PC-3 (cell line): ENCODE measurements at regions not wholly inside any gene's neighbourhood (a gene's known extent, or its start where the extent isn't known, plus 50 kb on each side); places are given as distances from the start of the nearest gene placed in this dataset.

ENCODE experiments used
- EZH2 ChIP-seq: fragments of 300-600 bp; sonication (generic); IDR thresholded peaks from one replicate; pipeline ENCODE4 v1.6.1; 2017; ENCODE audit warnings: antibody characterized with exemption, mild to moderate bottlenecking, low read length; ENCODE audit not compliant: unreplicated experiment
- TF ChIP-seq, protein P1 (sequence below): fragments of 300-600 bp; sonication (generic); conservative IDR thresholded peaks from 2 replicates; pipeline ENCODE4 v1.5.1; 2017; ENCODE audit warnings: antibody characterized with exemption, low read depth, mild to moderate bottlenecking, low read length

GRCh38 chr16:9407206-9407758 lies 315.8 kb downstream of the HAPSTR1 start:
- TF ChIP-seq, protein P1, sequence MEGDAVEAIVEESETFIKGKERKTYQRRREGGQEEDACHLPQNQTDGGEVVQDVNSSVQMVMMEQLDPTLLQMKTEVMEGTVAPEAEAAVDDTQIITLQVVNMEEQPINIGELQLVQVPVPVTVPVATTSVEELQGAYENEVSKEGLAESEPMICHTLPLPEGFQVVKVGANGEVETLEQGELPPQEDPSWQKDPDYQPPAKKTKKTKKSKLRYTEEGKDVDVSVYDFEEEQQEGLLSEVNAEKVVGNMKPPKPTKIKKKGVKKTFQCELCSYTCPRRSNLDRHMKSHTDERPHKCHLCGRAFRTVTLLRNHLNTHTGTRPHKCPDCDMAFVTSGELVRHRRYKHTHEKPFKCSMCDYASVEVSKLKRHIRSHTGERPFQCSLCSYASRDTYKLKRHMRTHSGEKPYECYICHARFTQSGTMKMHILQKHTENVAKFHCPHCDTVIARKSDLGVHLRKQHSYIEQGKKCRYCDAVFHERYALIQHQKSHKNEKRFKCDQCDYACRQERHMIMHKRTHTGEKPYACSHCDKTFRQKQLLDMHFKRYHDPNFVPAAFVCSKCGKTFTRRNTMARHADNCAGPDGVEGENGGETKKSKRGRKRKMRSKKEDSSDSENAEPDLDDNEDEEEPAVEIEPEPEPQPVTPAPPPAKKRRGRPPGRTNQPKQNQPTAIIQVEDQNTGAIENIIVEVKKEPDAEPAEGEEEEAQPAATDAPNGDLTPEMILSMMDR, result no peak
- no peak for TF ChIP-seq EZH2
